GM12878 (cell line): ENCODE measurements at regions not wholly inside any gene's neighbourhood (a gene's known extent, or its start where the extent isn't known, plus 50 kb on each side); places are given as distances from the start of the nearest gene placed in this dataset.

Source experiments
- ATAC-seq: fragments of 200-7000 bp; cut with Tn5 transposase; 3 replicates; pipeline ENCODE4 v1.9.1; 2020; ENCODE audit warnings: mild to moderate bottlenecking, moderate library complexity
- BruUV-seq: library from RNA; stranded (reverse); fragments of 400-500 nt; replicated peaks from 2 replicates; lab custom pipeline; 2021; lab: Mats Ljungman, UMichigan
- CTCF ChIA-PET: fragments of 300-600 bp; sonication (Branson Sonifier 250); formaldehyde crosslinking; extraction: SDS; loops from one replicate; lab custom pipeline; 2021; ENCODE audit warnings: inconsistent platforms; lab: Yijun Ruan, JAX
- POLR2A ChIA-PET: fragments of 350-600 bp; formaldehyde crosslinking; extraction: SDS; loops from one replicate; lab custom pipeline; 2021; ENCODE audit warnings: inconsistent platforms; lab: Charles Lee
- RAD21 ChIA-PET: fragments of 300-600 bp; sonication (Branson Sonifier 250); formaldehyde crosslinking; loops from one replicate; lab custom pipeline; 2023; ENCODE audit warnings: antibody characterized with exemption; ENCODE audit not compliant: unreplicated experiment; lab: Charles Lee
- SMC1A ChIA-PET: fragments of 300-600 bp; sonication (Branson Sonifier 250); formaldehyde crosslinking; loops from one replicate; lab custom pipeline; 2023; ENCODE audit not compliant: unreplicated experiment, uncharacterized antibody; lab: Charles Lee
- DNase-seq: peaks from one replicate; pipeline ENCODE4 v3.0.0-alpha.2; 2011; ENCODE audit warnings: low read depth, low spot score
- FAIRE-seq: peaks from 3 replicates; lab custom pipeline; 2011; peaks lifted over from hg19 to GRCh38; lab: Jason Lieb, UNC
- H2AFZ ChIP-seq: 2 replicates; pipeline ENCODE4 v1.6.0; 2011; ENCODE audit warnings: low read depth, low read length, control low read depth; ENCODE audit not compliant: control insufficient read depth
- H3K27ac ChIP-seq: 2 replicates; pipeline ENCODE4 v1.5.1; 2011; ENCODE audit warnings: control low read depth; ENCODE audit not compliant: control insufficient read depth, insufficient read depth
- H3K27me3 ChIP-seq, 2 experiments: replicated peaks in 1 of 2; 2 replicates each; pipeline versions ENCODE4 v1.6.0 to v1.6.1; 2011; ENCODE audit warnings: low read length in 1 of 2; ENCODE audit not compliant: control insufficient read depth in 2 of 2, insufficient read depth in 2 of 2
- H3K36me3 ChIP-seq, 2 experiments: 2 replicates each; pipeline ENCODE4 v1.5.1; 2011; ENCODE audit warnings: low read length in 1 of 2; ENCODE audit not compliant: control insufficient read depth in 2 of 2, insufficient read depth in 2 of 2
- H3K4me1 ChIP-seq: 2 replicates; pipeline ENCODE4 v1.6.1; 2011; ENCODE audit warnings: mild to moderate bottlenecking, low read length, moderate library complexity, mixed read lengths; ENCODE audit not compliant: control insufficient read depth, insufficient read depth
- H3K4me2 ChIP-seq: 2 replicates; pipeline ENCODE4 v1.6.0; 2011; ENCODE audit warnings: control low read depth; ENCODE audit not compliant: control insufficient read depth, insufficient read depth
- H3K4me3 ChIP-seq: fragments of 200-600 bp; sonication (generic); 2 replicates; pipeline ENCODE4 v1.5.1; 2016
- H3K79me2 ChIP-seq: 2 replicates; pipeline ENCODE4 v1.6.0; 2011; ENCODE audit warnings: low read length; ENCODE audit not compliant: control insufficient read depth, insufficient read depth
- H3K9ac ChIP-seq: 2 replicates; pipeline ENCODE4 v1.8.0; 2011; ENCODE audit warnings: low read length, control low read depth, mixed read lengths; ENCODE audit not compliant: control insufficient read depth, insufficient read depth
- H3K9me3 ChIP-seq: replicated peaks from 3 replicates; pipeline ENCODE4 v1.5.1; 2011; ENCODE audit warnings: mild to moderate bottlenecking, low read length; ENCODE audit not compliant: control insufficient read depth, insufficient read depth
- H4K20me1 ChIP-seq: 2 replicates; pipeline ENCODE4 v1.6.0; 2011; ENCODE audit not compliant: control insufficient read depth, insufficient read depth
- BCLAF1 ChIP-seq: fragments of 450-650 bp; IDR thresholded peaks from 2 replicates; pipeline ENCODE4 v1.6.1; 2017; ENCODE audit warnings: antibody characterized with exemption, mild to moderate bottlenecking, moderate library complexity
- CREB1 ChIP-seq: IDR thresholded peaks from 2 replicates; pipeline ENCODE4 v1.6.1; 2012; ENCODE audit warnings: low read depth, mild to moderate bottlenecking, inconsistent platforms
- DPF2 ChIP-seq: fragments of 450-650 bp; IDR thresholded peaks from 2 replicates; pipeline ENCODE4 v1.6.1; 2017; ENCODE audit warnings: mild to moderate bottlenecking
- ELK1 ChIP-seq: IDR thresholded peaks from 2 replicates; pipeline ENCODE4 v1.6.1; 2012; ENCODE audit warnings: low read depth, low read length, improper control_type of control experiment
- FOXM1 ChIP-seq: IDR thresholded peaks from 2 replicates; pipeline ENCODE4 v1.6.1; 2012; ENCODE audit warnings: low read depth, mild to moderate bottlenecking, inconsistent platforms, low read length, moderate library complexity
- MYB ChIP-seq: fragments of 150-350 bp; IDR thresholded peaks from 2 replicates; pipeline ENCODE4 v1.6.1; 2014; ENCODE audit warnings: mild to moderate bottlenecking, low read depth, low read length, borderline replicate concordance
- REST ChIP-seq: IDR thresholded peaks from 2 replicates; pipeline ENCODE4 v1.6.1; 2012; ENCODE audit warnings: mild to moderate bottlenecking, low read depth, low read length
- YBX1 ChIP-seq: fragments of 450-650 bp; IDR thresholded peaks from 2 replicates; pipeline ENCODE4 v1.6.1; 2016; ENCODE audit warnings: antibody characterized with exemption
- in situ Hi-C: fragments of 300-500 bp; cut with MboI; formaldehyde crosslinking; loops from 9 replicates; pipeline ENCODE4 v1.14.3; 2018; ENCODE audit warnings: mixed read lengths
- intact Hi-C: fragments of 100-400 bp; cut with micrococcal nuclease; formaldehyde crosslinking; loops from one replicate; pipeline ENCODE4 v1.14.2; 2022; ENCODE audit not compliant: unreplicated experiment

- no peak overlapping the region for H3K27ac ChIP-seq
- TF ChIP-seq DPF2 (no peak), YBX1 (no peak), FOXM1 (no peak), CREB1 (no peak), MYB (no peak), REST (no peak), ELK1 (no peak), BCLAF1 (no peak)
- intact Hi-C loops (no loop called here), in situ Hi-C loops (no loop called here)
- H3K9ac ChIP-seq = no peak overlapping the region
- ChIA-PET RAD21 (no interaction called here), SMC1A (no interaction called here), CTCF (no interaction called here), POLR2A (no interaction called here)
- no peak overlapping the region for H3K4me2 ChIP-seq
- ATAC-seq (no peak), FAIRE-seq (no peak), DNase-seq (no peak)
- H3K27me3 ChIP-seq = no peaks in the 10 kb centered on the region
- BruUV-seq = no TSS peak
- no peaks in the 10 kb centered on the region for H3K79me2 ChIP-seq
- H3K4me3 ChIP-seq = no peak overlapping the region
- H3K4me1 ChIP-seq = no peaks in the 10 kb centered on the region
- no peaks in the 10 kb centered on the region for H3K36me3 ChIP-seq
- H2AFZ ChIP-seq = no peak overlapping the region
- H3K9me3 ChIP-seq = no peaks in the 10 kb centered on the region
- H4K20me1 ChIP-seq = no peaks in the 10 kb centered on the region
These were observed 954.1 kb upstream of the MIR17HG start for GRCh38 chr13:90393408-90393807.
